Smooth muscle cell (in vitro differentiated cells): ENCODE measurements at regions not wholly inside any gene's neighbourhood (a gene's known extent, or its start where the extent isn't known, plus 50 kb on each side); places are given as distances from the start of the nearest gene placed in this dataset.

Source experiments
- DNase-seq: peaks from one replicate; lab custom pipeline; 2025; ENCODE audit not compliant: unreplicated experiment; lab: John Stamatoyannopoulos, UW
- H2AFZ ChIP-seq: fragments of 200-600 bp; sonication (generic); 2 replicates; pipeline ENCODE4 v1.6.0; 2016; ENCODE audit warnings: antibody characterized with exemption, low read depth, mild to moderate bottlenecking
- H3F3A ChIP-seq: fragments of 200-600 bp; sonication (generic); 2 replicates; pipeline ENCODE4 v1.6.0; 2017; ENCODE audit warnings: antibody characterized with exemption, low read depth
- H3K27ac ChIP-seq: fragments of 200-600 bp; sonication (generic); 2 replicates; pipeline ENCODE4 v1.5.1; 2016; ENCODE audit warnings: low read depth, mild to moderate bottlenecking
- H3K27me3 ChIP-seq: fragments of 200-600 bp; sonication (generic); 2 replicates; pipeline ENCODE4 v1.6.1; 2016; ENCODE audit warnings: low read depth, mild to moderate bottlenecking
- H3K36me3 ChIP-seq: fragments of 200-600 bp; sonication (generic); 2 replicates; pipeline ENCODE4 v1.5.1; 2016; ENCODE audit warnings: low read depth
- H3K4me1 ChIP-seq: fragments of 200-600 bp; sonication (generic); 2 replicates; pipeline ENCODE4 v1.5.1; 2016; ENCODE audit warnings: low read depth
- H3K4me2 ChIP-seq: fragments of 200-600 bp; sonication (generic); 2 replicates; pipeline ENCODE4 v1.6.0; 2016; ENCODE audit warnings: mild to moderate bottlenecking
- H3K4me3 ChIP-seq: fragments of 200-600 bp; sonication (generic); 2 replicates; pipeline ENCODE4 v1.5.1; 2016; ENCODE audit warnings: mild to moderate bottlenecking
- H3K79me2 ChIP-seq: fragments of 200-600 bp; sonication (generic); 2 replicates; pipeline ENCODE4 v1.6.0; 2016; ENCODE audit warnings: low read depth, mild to moderate bottlenecking
- H3K9ac ChIP-seq: fragments of 200-600 bp; sonication (generic); 2 replicates; pipeline ENCODE4 v1.6.0; 2016; ENCODE audit warnings: low read depth
- H3K9me3 ChIP-seq: fragments of 200-600 bp; sonication (generic); replicated peaks from 2 replicates; pipeline ENCODE4 v1.5.1; 2016; ENCODE audit warnings: low read depth
- H4K20me1 ChIP-seq: fragments of 200-600 bp; sonication (generic); 2 replicates; pipeline ENCODE4 v1.6.0; 2016; ENCODE audit warnings: low read depth
- CTCF ChIP-seq: fragments of 200-600 bp; sonication (generic); IDR thresholded peaks from 2 replicates; pipeline ENCODE4 v1.5.1; 2017; ENCODE audit warnings: borderline replicate concordance, mild to moderate bottlenecking, antibody characterized with exemption; ENCODE audit not compliant: insufficient read depth, poor library complexity, severe bottlenecking
- WGBS: methylation state at CpG from one replicate; pipeline ENCODE4 v1.1.7; 2016; ENCODE audit warnings: low lambda C conversion rate; 5-methylcytosine and 5-hydroxymethylcytosine counted together

- H3K4me1 ChIP-seq, result no peaks in the 10 kb centered on the region
- H3K27ac ChIP-seq, result no peak overlapping the region
- H3K79me2 ChIP-seq, result no peaks in the 10 kb centered on the region
- H3K9me3 ChIP-seq, result no peaks in the 10 kb centered on the region
- no peak overlapping the region for H2AFZ ChIP-seq
- no peaks in the 10 kb centered on the region for H3F3A ChIP-seq
- 59% methylated on average over 6 of the region's 6 CpGs for WGBS
- H4K20me1 ChIP-seq, result no peaks in the 10 kb centered on the region
- no peaks in the 10 kb centered on the region for H3K36me3 ChIP-seq
- no peak overlapping the region for H3K4me2 ChIP-seq
- no peaks in the 10 kb centered on the region for H3K27me3 ChIP-seq
- no peak overlapping the region for H3K4me3 ChIP-seq
- H3K9ac ChIP-seq, result no peak overlapping the region
- peak; percentile 78 for TF ChIP-seq CTCF
- DNase-seq, result no peak
Observed at GRCh38 chr3:69671082-69671952, 67.9 kb upstream of the MITF start.

GRCh38 chr3:69669070-69669469 lies 70.2 kb upstream of the MITF start:
- no peak overlapping the region for H2AFZ ChIP-seq
- no peak for DNase-seq
- H3K9me3 ChIP-seq, result no peaks in the 10 kb centered on the region
- 91% methylated on average over 3 of the region's 3 CpGs for WGBS
- no peaks in the 10 kb centered on the region for H3K79me2 ChIP-seq
- H3K9ac ChIP-seq, result no peak overlapping the region
- H3K4me2 ChIP-seq, result no peak overlapping the region
- no peaks in the 10 kb centered on the region for H3K36me3 ChIP-seq
- TF ChIP-seq CTCF, result no peak
- no peak overlapping the region for H3K27ac ChIP-seq
- H3K4me3 ChIP-seq, result no peak overlapping the region
- H3F3A ChIP-seq, result no peaks in the 10 kb centered on the region
- no peaks in the 10 kb centered on the region for H4K20me1 ChIP-seq
- no peaks in the 10 kb centered on the region for H3K27me3 ChIP-seq
- peaks cover 7% of the 10 kb centered on the region for H3K4me1 ChIP-seq

GRCh38 chr3:69665026-69665737 lies 74.1 kb upstream of the MITF start:
- peak overlapping the region; percentile 51 for H3K27ac ChIP-seq
- H3F3A ChIP-seq, result no peaks in the 10 kb centered on the region
- DNase-seq, result no peak
- no peaks in the 10 kb centered on the region for H3K79me2 ChIP-seq
- H2AFZ ChIP-seq, result no peak overlapping the region
- TF ChIP-seq CTCF, result no peak
- WGBS, result 22% methylated on average over 4 of the region's 4 CpGs
- H3K4me1 ChIP-seq, result peaks cover 7% of the 10 kb centered on the region
- no peaks in the 10 kb centered on the region for H3K27me3 ChIP-seq
- no peaks in the 10 kb centered on the region for H3K36me3 ChIP-seq
- peak overlapping the region; percentile 44 for H3K4me2 ChIP-seq
- no peaks in the 10 kb centered on the region for H4K20me1 ChIP-seq
- peak overlapping the region; percentile 52 for H3K9ac ChIP-seq
- no peaks in the 10 kb centered on the region for H3K9me3 ChIP-seq
- H3K4me3 ChIP-seq, result no peak overlapping the region
